ENCODE measurements at regions not wholly inside any gene's neighbourhood (a gene's known extent, or its start where the extent isn't known, plus 50 kb on each side); places are given as distances from the start of the nearest gene placed in this dataset.

GRCh38 chr4:144338148-144338547 is 197.6 kb upstream of the GYPA start:
- ATAC-seq = no peak
- DNase-seq = no peak
- no peak overlapping the region for H3K27ac ChIP-seq
- no peaks in the 10 kb centered on the region for H3K36me3 ChIP-seq (replicated peaks in 1 of 2; ENCODE audit: insufficient read depth in 1 of 2, low read depth in 2 of 2)
- intact Hi-C loops (cut with DNase I) = no loop called here
- no peaks in the 10 kb centered on the region for H3K4me1 ChIP-seq
- H3K4me3 ChIP-seq = no peak overlapping the region
- no peaks in the 10 kb centered on the region for H3K9me3 ChIP-seq
- H3K27me3 ChIP-seq = no peaks in the 10 kb centered on the region
- TF ChIP-seq CTCF (IDR thresholded peaks at IDR 0.05) (no peak), POLR2A (IDR thresholded peaks at IDR 0.05) (no peak)

GRCh38 chr4:144338834-144339233 is 198.3 kb upstream of the GYPA start:
- ATAC-seq = no peak
- Histone ChIP-seq H3K4me1 (no peaks in the 10 kb centered on the region), H3K9me3 (no peaks in the 10 kb centered on the region), H3K27me3 (no peaks in the 10 kb centered on the region), H3K36me3 (replicated peaks in 1 of 2; ENCODE audit: insufficient read depth in 1 of 2, low read depth in 2 of 2) (no peaks in the 10 kb centered on the region), H3K4me3 (no peak overlapping the region), H3K27ac (no peak overlapping the region)
- WGBS, 2 donors = 66 to 78% methylated on average over 2 of the region's 2 CpGs
- DNase-seq = no peak
- intact Hi-C loops (cut with DNase I) = no loop called here
- TF ChIP-seq POLR2A (IDR thresholded peaks at IDR 0.05) = no peak
- TF ChIP-seq CTCF (IDR thresholded peaks at IDR 0.05) = no peak

GRCh38 chr4:144340931-144341330 is 200.4 kb upstream of the GYPA start:
- no peaks in the 10 kb centered on the region for H3K4me1 ChIP-seq
- 82 to 86% methylated on average over 2 of the region's 2 CpGs for WGBS, 2 donors
- TF ChIP-seq CTCF (IDR thresholded peaks at IDR 0.05) (no peak), POLR2A (IDR thresholded peaks at IDR 0.05) (no peak)
- no peaks in the 10 kb centered on the region for H3K27me3 ChIP-seq
- no peak overlapping the region for H3K27ac ChIP-seq
- intact Hi-C loops (cut with DNase I) = no loop called here
- no peak for ATAC-seq
- no peak overlapping the region for H3K4me3 ChIP-seq
- no peaks in the 10 kb centered on the region for H3K9me3 ChIP-seq
- no peaks in the 10 kb centered on the region for H3K36me3 ChIP-seq (replicated peaks in 1 of 2; ENCODE audit: insufficient read depth in 1 of 2, low read depth in 2 of 2)
- DNase-seq = no peak

GRCh38 chr4:144342949-144343760 is 202.6 kb upstream of the GYPA start:
- H3K27ac ChIP-seq = no peak overlapping the region
- no peak for DNase-seq
- TF ChIP-seq POLR2A (IDR thresholded peaks at IDR 0.05) (no peak), CTCF (IDR thresholded peaks at IDR 0.05) (no peak)
- no peak for ATAC-seq
- no peaks in the 10 kb centered on the region for H3K4me1 ChIP-seq
- 67 to 73% methylated on average over 7 of the region's 7 CpGs for WGBS, 2 donors
- intact Hi-C loops (cut with DNase I) = no loop called here
- H3K4me3 ChIP-seq = no peak overlapping the region
- H3K27me3 ChIP-seq = no peaks in the 10 kb centered on the region
- no peaks in the 10 kb centered on the region for H3K36me3 ChIP-seq (replicated peaks in 1 of 2; ENCODE audit: insufficient read depth in 1 of 2, low read depth in 2 of 2)
- H3K9me3 ChIP-seq = no peaks in the 10 kb centered on the region

GRCh38 chr4:144347121-144347520 is 206.6 kb upstream of the GYPA start:
- H3K4me1 ChIP-seq = no peaks in the 10 kb centered on the region
- intact Hi-C loops (cut with DNase I) = no loop called here
- no peaks in the 10 kb centered on the region for H3K27me3 ChIP-seq
- 57 to 76% methylated on average over 4 of the region's 4 CpGs for WGBS, 2 donors
- DNase-seq (no peak), ATAC-seq (no peak)
- no peak overlapping the region for H3K27ac ChIP-seq
- H3K36me3 ChIP-seq (replicated peaks in 1 of 2; ENCODE audit: insufficient read depth in 1 of 2, low read depth in 2 of 2) = no peaks in the 10 kb centered on the region
- no peak for TF ChIP-seq CTCF (IDR thresholded peaks at IDR 0.05)
- no peak for TF ChIP-seq POLR2A (IDR thresholded peaks at IDR 0.05)
- no peak overlapping the region for H3K4me3 ChIP-seq
- H3K9me3 ChIP-seq = no peaks in the 10 kb centered on the region

Measured in body of pancreas (tissue), 4 donors.